ENCODE measurements at regions not wholly inside any gene's neighbourhood (a gene's known extent, or its start where the extent isn't known, plus 50 kb on each side); places are given as distances from the start of the nearest gene placed in this dataset.

DNA sequence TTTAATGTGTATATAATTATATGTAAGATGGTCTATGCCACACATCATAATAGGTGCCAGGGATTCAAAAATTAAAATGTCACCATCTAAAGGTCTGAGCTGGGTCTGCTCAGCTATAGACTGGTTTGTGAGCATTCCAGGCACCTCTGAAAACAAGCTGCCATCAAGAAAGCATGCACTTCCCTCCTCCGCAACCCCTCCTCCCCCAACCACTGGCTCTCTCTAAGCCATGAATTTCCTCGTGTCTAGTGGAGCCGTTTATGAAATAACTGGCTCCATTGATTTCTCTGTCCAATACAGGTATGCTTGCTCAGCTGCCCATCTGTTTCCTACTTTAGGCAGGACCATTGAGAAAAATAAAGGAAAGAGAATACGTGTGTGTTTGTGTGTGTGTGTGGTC, 522.6 kb upstream of the PLXNA2 start:
- no peak overlapping the region for H3K27ac Mint-ChIP-seq (ENCODE audit: unreplicated experiment)
- no peak for DNase-seq
- peaks cover 1% of the 10 kb centered on the region for H3K27me3 Mint-ChIP-seq (ENCODE audit: unreplicated experiment)
- no peaks in the 10 kb centered on the region for H3K9me3 Mint-ChIP-seq (ENCODE audit: unreplicated experiment)
- peaks cover 3% of the 10 kb centered on the region for H3K4me1 Mint-ChIP-seq (ENCODE audit: low read depth, unreplicated experiment)
- H3K4me3 Mint-ChIP-seq (ENCODE audit: unreplicated experiment) = no peak overlapping the region
- H3K36me3 Mint-ChIP-seq (ENCODE audit: unreplicated experiment) = no peaks in the 10 kb centered on the region
- TF ChIP-seq, protein P1, sequence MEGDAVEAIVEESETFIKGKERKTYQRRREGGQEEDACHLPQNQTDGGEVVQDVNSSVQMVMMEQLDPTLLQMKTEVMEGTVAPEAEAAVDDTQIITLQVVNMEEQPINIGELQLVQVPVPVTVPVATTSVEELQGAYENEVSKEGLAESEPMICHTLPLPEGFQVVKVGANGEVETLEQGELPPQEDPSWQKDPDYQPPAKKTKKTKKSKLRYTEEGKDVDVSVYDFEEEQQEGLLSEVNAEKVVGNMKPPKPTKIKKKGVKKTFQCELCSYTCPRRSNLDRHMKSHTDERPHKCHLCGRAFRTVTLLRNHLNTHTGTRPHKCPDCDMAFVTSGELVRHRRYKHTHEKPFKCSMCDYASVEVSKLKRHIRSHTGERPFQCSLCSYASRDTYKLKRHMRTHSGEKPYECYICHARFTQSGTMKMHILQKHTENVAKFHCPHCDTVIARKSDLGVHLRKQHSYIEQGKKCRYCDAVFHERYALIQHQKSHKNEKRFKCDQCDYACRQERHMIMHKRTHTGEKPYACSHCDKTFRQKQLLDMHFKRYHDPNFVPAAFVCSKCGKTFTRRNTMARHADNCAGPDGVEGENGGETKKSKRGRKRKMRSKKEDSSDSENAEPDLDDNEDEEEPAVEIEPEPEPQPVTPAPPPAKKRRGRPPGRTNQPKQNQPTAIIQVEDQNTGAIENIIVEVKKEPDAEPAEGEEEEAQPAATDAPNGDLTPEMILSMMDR (IDR thresholded peaks at IDR 0.05; ENCODE audit: partially characterized antibody, unreplicated experiment) = no peak

DNA sequence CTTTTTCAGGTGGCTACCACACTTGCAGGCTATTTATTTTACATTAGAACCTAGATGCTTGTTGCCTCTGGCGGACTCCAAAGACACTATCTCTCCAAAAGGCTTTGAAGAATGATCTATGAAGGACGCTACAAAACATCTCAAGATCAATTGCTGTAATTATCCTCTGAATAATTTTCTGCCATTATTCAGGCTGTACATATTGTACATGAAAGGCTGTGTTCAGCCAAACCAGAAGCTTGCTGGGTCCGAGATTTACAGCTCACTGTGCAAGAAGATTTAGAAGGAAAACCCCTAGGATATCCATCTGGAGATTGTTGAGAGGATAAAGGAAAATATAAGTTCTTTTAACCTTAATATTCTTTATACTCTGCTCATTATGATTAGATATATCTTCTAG, 523.6 kb upstream of the PLXNA2 start:
- H3K9me3 Mint-ChIP-seq (ENCODE audit: unreplicated experiment) = no peaks in the 10 kb centered on the region
- H3K36me3 Mint-ChIP-seq (ENCODE audit: unreplicated experiment) = no peaks in the 10 kb centered on the region
- H3K4me3 Mint-ChIP-seq (ENCODE audit: unreplicated experiment) = no peak overlapping the region
- no peak for DNase-seq
- no peak overlapping the region for H3K27ac Mint-ChIP-seq (ENCODE audit: unreplicated experiment)
- TF ChIP-seq, protein P1 (IDR thresholded peaks at IDR 0.05; ENCODE audit: partially characterized antibody, unreplicated experiment) = no peak
- H3K4me1 Mint-ChIP-seq (ENCODE audit: low read depth, unreplicated experiment) = peaks cover 3% of the 10 kb centered on the region
- peaks cover 1% of the 10 kb centered on the region for H3K27me3 Mint-ChIP-seq (ENCODE audit: unreplicated experiment)

DNA sequence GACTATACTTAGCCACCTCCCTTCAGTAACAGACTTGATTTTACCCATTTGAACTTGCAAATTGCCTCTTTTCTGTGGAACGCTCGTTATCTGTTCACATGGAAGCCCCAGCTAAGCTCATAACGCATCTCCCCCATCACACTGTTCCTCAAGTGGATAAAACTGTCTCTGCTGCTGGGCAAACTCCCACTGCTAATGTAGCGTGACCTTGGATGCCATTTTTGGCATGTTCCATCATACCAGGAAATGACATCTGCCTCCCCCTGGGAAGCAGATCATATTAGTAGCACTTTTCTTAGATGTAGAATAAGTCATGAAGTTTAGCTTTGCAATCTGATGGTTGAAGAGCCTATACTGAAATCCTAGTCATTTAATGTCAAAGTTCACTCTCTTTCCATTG, 528.7 kb upstream of the PLXNA2 start:
- Mint-ChIP-seq H3K4me1 (ENCODE audit: low read depth, unreplicated experiment) (no peaks in the 10 kb centered on the region), H3K4me3 (ENCODE audit: unreplicated experiment) (no peak overlapping the region), H3K27me3 (ENCODE audit: unreplicated experiment) (peaks cover 2% of the 10 kb centered on the region), H3K27ac (ENCODE audit: unreplicated experiment) (no peak overlapping the region), H3K9me3 (ENCODE audit: unreplicated experiment) (no peaks in the 10 kb centered on the region), H3K36me3 (ENCODE audit: unreplicated experiment) (no peaks in the 10 kb centered on the region)
- TF ChIP-seq, protein P1 (IDR thresholded peaks at IDR 0.05; ENCODE audit: partially characterized antibody, unreplicated experiment) = no peak
- no peak for DNase-seq

DNA sequence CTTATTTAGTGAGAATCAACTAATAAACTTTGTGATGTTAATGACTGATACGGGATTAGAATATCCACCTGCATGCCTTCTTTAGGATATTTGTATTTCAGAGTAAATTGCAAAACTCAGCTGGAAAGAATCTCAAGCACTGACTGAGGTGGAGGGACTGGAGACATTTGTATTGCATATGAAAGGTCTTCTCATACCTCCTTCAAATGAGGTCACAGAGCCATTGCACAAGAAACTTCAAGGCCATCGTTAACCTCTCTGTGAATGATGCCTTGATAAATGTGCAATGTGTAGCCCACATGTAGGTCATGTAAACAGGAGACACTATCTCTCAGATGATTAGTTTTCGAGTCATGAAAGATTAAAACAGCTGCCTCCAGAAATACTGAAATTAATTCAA, 531.7 kb upstream of the PLXNA2 start:
- TF ChIP-seq, protein P1 (IDR thresholded peaks at IDR 0.05; ENCODE audit: partially characterized antibody, unreplicated experiment) = no peak
- no peak overlapping the region for H3K4me3 Mint-ChIP-seq (ENCODE audit: unreplicated experiment)
- H3K27me3 Mint-ChIP-seq (ENCODE audit: unreplicated experiment) = peaks cover 2% of the 10 kb centered on the region
- DNase-seq = no peak
- no peaks in the 10 kb centered on the region for H3K4me1 Mint-ChIP-seq (ENCODE audit: low read depth, unreplicated experiment)
- H3K27ac Mint-ChIP-seq (ENCODE audit: unreplicated experiment) = no peak overlapping the region
- no peaks in the 10 kb centered on the region for H3K9me3 Mint-ChIP-seq (ENCODE audit: unreplicated experiment)
- no peaks in the 10 kb centered on the region for H3K36me3 Mint-ChIP-seq (ENCODE audit: unreplicated experiment)

DNA sequence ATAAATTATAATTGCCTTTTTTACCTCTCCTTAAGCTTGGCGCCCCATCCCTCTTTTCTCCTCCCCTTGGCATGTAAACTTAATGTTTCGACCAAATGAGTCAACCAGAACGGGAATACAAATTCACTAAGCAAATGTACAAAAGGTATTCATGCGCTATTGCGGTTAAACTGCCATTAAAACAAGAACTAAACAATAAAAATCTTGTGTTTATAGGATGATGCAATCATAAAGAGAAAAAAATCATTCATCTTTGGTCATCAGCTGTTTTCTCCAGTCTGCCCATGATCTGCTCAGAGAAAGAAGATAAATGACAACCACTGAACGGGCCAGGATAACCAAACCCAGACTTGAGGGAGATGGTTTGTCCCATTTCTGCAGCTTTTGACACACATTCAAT, 534.2 kb upstream of the PLXNA2 start:
- TF ChIP-seq, protein P1 (IDR thresholded peaks at IDR 0.05; ENCODE audit: partially characterized antibody, unreplicated experiment) = no peak
- Mint-ChIP-seq H3K27me3 (ENCODE audit: unreplicated experiment) (peaks cover 2% of the 10 kb centered on the region), H3K27ac (ENCODE audit: unreplicated experiment) (no peak overlapping the region)

More for the DNA sequence above, 534.2 kb upstream of the PLXNA2 start:
- Mint-ChIP-seq H3K4me1 (ENCODE audit: low read depth, unreplicated experiment) (no peaks in the 10 kb centered on the region), H3K4me3 (ENCODE audit: unreplicated experiment) (no peak overlapping the region), H3K36me3 (ENCODE audit: unreplicated experiment) (no peaks in the 10 kb centered on the region), H3K9me3 (ENCODE audit: unreplicated experiment) (peaks cover 2% of the 10 kb centered on the region)
- DNase-seq = no peak
